GM12872 (cell line): ENCODE measurements at regions not wholly inside any gene's neighbourhood (a gene's known extent, or its start where the extent isn't known, plus 50 kb on each side); places are given as distances from the start of the nearest gene placed in this dataset.

ENCODE experiments used
- CTCF ChIP-seq: IDR thresholded peaks from 3 replicates; pipeline ENCODE4 v1.5.1; 2011; ENCODE audit warnings: low read depth, mild to moderate bottlenecking, low read length, moderate library complexity; ENCODE audit not compliant: insufficient read depth

- no peak for TF ChIP-seq CTCF
Observed at GRCh38 chr13:109410868-109411267, 375.5 kb downstream of the IRS2 start.

- TF ChIP-seq CTCF, result no peak
Observed at GRCh38 chr13:109408591-109409382, 377.6 kb downstream of the IRS2 start.

- TF ChIP-seq CTCF, result no peak
Observed at GRCh38 chr13:109406376-109406992, 379.9 kb downstream of the IRS2 start.

- TF ChIP-seq CTCF, result no peak
Observed at GRCh38 chr13:109403012-109403421, 383.4 kb downstream of the IRS2 start.

- no peak for TF ChIP-seq CTCF
Observed at GRCh38 chr13:109401891-109402290, 384.5 kb downstream of the IRS2 start.

GRCh38 chr13:109401307-109401706, 385.1 kb downstream of the IRS2 start:
- no peak for TF ChIP-seq CTCF

- no peak for TF ChIP-seq CTCF
Observed at GRCh38 chr13:109400624-109401257, 385.6 kb downstream of the IRS2 start.
